Hematopoietic multipotent progenitor cell treated with erythropoietin and hydrocortisone succinate and interleukin-3 and kit ligand, for 15 days (in vitro differentiated cells): ENCODE measurements at regions not wholly inside any gene's neighbourhood (a gene's known extent, or its start where the extent isn't known, plus 50 kb on each side); places are given as distances from the start of the nearest gene placed in this dataset.

ENCODE experiments used
- DNase-seq: peaks from one replicate; pipeline ENCODE4 v3.0.0-alpha.2; 2015; ENCODE audit warnings: low spot score

- DNase-seq = no peak
Observed at GRCh38 chr17:77746393-77746792, 212.1 kb upstream of the TNRC6C start.

GRCh38 chr17:77746896-77747554, 211.5 kb upstream of the TNRC6C start:
- no peak for DNase-seq

GRCh38 chr17:77748436-77748835, 210.1 kb upstream of the TNRC6C start:
- no peak for DNase-seq

GRCh38 chr17:77749321-77749751, 209.2 kb upstream of the TNRC6C start:
- no peak for DNase-seq

- DNase-seq = no peak
Observed at GRCh38 chr17:77749989-77750388, 208.5 kb upstream of the TNRC6C start.

GRCh38 chr17:77750427-77751043, 208.0 kb upstream of the TNRC6C start:
- DNase-seq = no peak

GRCh38 chr17:77753246-77753645, 205.3 kb upstream of the TNRC6C start:
- no peak for DNase-seq

GRCh38 chr17:77753691-77754245, 204.7 kb upstream of the TNRC6C start:
- DNase-seq = no peak

GRCh38 chr17:77754956-77755355, 203.5 kb upstream of the TNRC6C start:
- no peak for DNase-seq

- no peak for DNase-seq
Observed at GRCh38 chr17:77755410-77755963, 203.0 kb upstream of the TNRC6C start.

GRCh38 chr17:77756028-77756427, 202.5 kb upstream of the TNRC6C start:
- no peak for DNase-seq

GRCh38 chr17:77756846-77757560, 201.5 kb upstream of the TNRC6C start:
- no peak for DNase-seq

- no peak for DNase-seq
Observed at GRCh38 chr17:77757561-77757898, 201.0 kb upstream of the TNRC6C start.

GRCh38 chr17:77763023-77763422, 195.5 kb upstream of the TNRC6C start:
- no peak for DNase-seq

- DNase-seq = no peak
Observed at GRCh38 chr17:77763575-77763974, 194.9 kb upstream of the TNRC6C start.

GRCh38 chr17:77765292-77765691, 193.2 kb upstream of the TNRC6C start:
- no peak for DNase-seq

GRCh38 chr17:77767148-77767547, 191.4 kb upstream of the TNRC6C start:
- no peak for DNase-seq

- no peak for DNase-seq
Observed at GRCh38 chr17:77768248-77768852, 190.2 kb upstream of the TNRC6C start.

GRCh38 chr17:77769215-77769614, 189.3 kb upstream of the TNRC6C start:
- DNase-seq = no peak

GRCh38 chr17:77769762-77770161, 188.7 kb upstream of the TNRC6C start:
- DNase-seq = no peak

- peak; percentile 22 for DNase-seq
Observed at GRCh38 chr17:77770331-77771105, 188.0 kb upstream of the TNRC6C start.

- DNase-seq = no peak
Observed at GRCh38 chr17:77771145-77771544, 187.4 kb upstream of the TNRC6C start.
